H9 (cell line): ENCODE measurements at regions not wholly inside any gene's neighbourhood (a gene's known extent, or its start where the extent isn't known, plus 50 kb on each side); places are given as distances from the start of the nearest gene placed in this dataset.

Source experiments
- DNase-seq: peaks from one replicate; pipeline ENCODE4 v3.0.0-alpha.2; 2017
- H2AFZ ChIP-seq: one replicate; pipeline ENCODE4 v1.6.1; 2013; ENCODE audit warnings: mild to moderate bottlenecking, low read length, control low read depth, moderate library complexity
- H2AK5ac ChIP-seq: 2 replicates; pipeline ENCODE4 v1.6.1; 2013; ENCODE audit warnings: low read length, control low read depth, mixed read lengths; ENCODE audit not compliant: insufficient read length
- H2BK120ac ChIP-seq: one replicate; pipeline ENCODE4 v1.6.1; 2013; ENCODE audit warnings: low read depth, mild to moderate bottlenecking, low read length, control low read depth, inconsistent platforms; ENCODE audit not compliant: poor library complexity, severe bottlenecking
- H2BK12ac ChIP-seq: 2 replicates; pipeline ENCODE4 v1.6.1; 2013; ENCODE audit warnings: low read length, control low read depth, mixed read lengths, low read depth; ENCODE audit not compliant: insufficient read length
- H2BK15ac ChIP-seq: 2 replicates; pipeline ENCODE4 v1.6.1; 2013; ENCODE audit warnings: low read depth, low read length, control low read depth
- H2BK20ac ChIP-seq: one replicate; pipeline ENCODE4 v1.6.1; 2013; ENCODE audit warnings: low read depth, mild to moderate bottlenecking, low read length, control low read depth, inconsistent platforms; ENCODE audit not compliant: poor library complexity, severe bottlenecking
- H2BK5ac ChIP-seq: 2 replicates; pipeline ENCODE4 v1.6.1; 2013; ENCODE audit warnings: low read length, control low read depth, mixed read lengths; ENCODE audit not compliant: insufficient read length
- H3K14ac ChIP-seq: 2 replicates; pipeline ENCODE4 v1.6.1; 2013; ENCODE audit warnings: low read length, control low read depth; ENCODE audit not compliant: insufficient read depth
- H3K18ac ChIP-seq: 2 replicates; pipeline ENCODE4 v1.6.1; 2013; ENCODE audit warnings: low read depth, mild to moderate bottlenecking, mixed read lengths, low read length, control low read depth; ENCODE audit not compliant: insufficient read length
- H3K23ac ChIP-seq: 2 replicates; pipeline ENCODE4 v1.6.1; 2013; ENCODE audit warnings: low read length, control low read depth, mixed read lengths, low read depth; ENCODE audit not compliant: insufficient read length
- H3K23me2 ChIP-seq: 2 replicates; pipeline ENCODE4 v1.6.1; 2013; ENCODE audit warnings: low read depth, mild to moderate bottlenecking, mixed read lengths, low read length, control low read depth; ENCODE audit not compliant: insufficient read length, poor library complexity, severe bottlenecking
- H3K27ac ChIP-seq: 2 replicates; pipeline ENCODE4 v1.5.1; 2013; ENCODE audit warnings: low read length, control low read depth, mixed read lengths, low read depth; ENCODE audit not compliant: insufficient read length
- H3K27me3 ChIP-seq: 2 replicates; pipeline ENCODE4 v1.6.1; 2013; ENCODE audit warnings: low read length, control low read depth, inconsistent platforms; ENCODE audit not compliant: insufficient read depth
- H3K4ac ChIP-seq: 2 replicates; pipeline ENCODE4 v1.6.1; 2013; ENCODE audit warnings: low read depth, mild to moderate bottlenecking, control low read depth, inconsistent platforms, low read length, moderate library complexity
- H3K4me1 ChIP-seq: 2 replicates; pipeline ENCODE4 v1.6.1; 2013; ENCODE audit warnings: low read length, control low read depth, inconsistent platforms; ENCODE audit not compliant: insufficient read depth
- H3K4me2 ChIP-seq: 2 replicates; pipeline ENCODE4 v1.6.1; 2013; ENCODE audit warnings: low read length, control low read depth, mixed read lengths; ENCODE audit not compliant: insufficient read length, insufficient read depth
- H3K56ac ChIP-seq: 2 replicates; pipeline ENCODE4 v1.6.1; 2013; ENCODE audit warnings: low read depth, mild to moderate bottlenecking, mixed read lengths, low read length, control low read depth; ENCODE audit not compliant: insufficient read length
- H3K79me1 ChIP-seq: 2 replicates; pipeline ENCODE4 v1.6.1; 2013; ENCODE audit warnings: low read depth, mild to moderate bottlenecking, moderate library complexity, low read length, control low read depth, inconsistent platforms; ENCODE audit not compliant: insufficient read depth, poor library complexity, severe bottlenecking
- H3K79me2 ChIP-seq: 2 replicates; pipeline ENCODE4 v1.6.1; 2013; ENCODE audit warnings: low read length, control low read depth, inconsistent platforms; ENCODE audit not compliant: insufficient read depth
- H3K9ac ChIP-seq: 2 replicates; pipeline ENCODE4 v1.6.1; 2013; ENCODE audit warnings: low read length, control low read depth, mixed read lengths; ENCODE audit not compliant: insufficient read length; ENCODE audit errors: extremely low read depth
- H3K9me3 ChIP-seq: one replicate; pipeline ENCODE4 v1.6.1; 2013; ENCODE audit warnings: low read depth, low read length, inconsistent platforms; ENCODE audit not compliant: control insufficient read depth
- H3T11ph ChIP-seq: one replicate; pipeline ENCODE4 v1.6.1; 2013; ENCODE audit warnings: mild to moderate bottlenecking, low read length, control low read depth, inconsistent platforms
- H4K20me1 ChIP-seq: one replicate; pipeline ENCODE4 v1.6.1; 2013; ENCODE audit not compliant: control insufficient read depth, insufficient read length, insufficient read depth
- H4K5ac ChIP-seq: 2 replicates; pipeline ENCODE4 v1.6.1; 2013; ENCODE audit warnings: low read depth, mild to moderate bottlenecking, mixed read lengths, low read length, control low read depth; ENCODE audit not compliant: insufficient read length
- H4K8ac ChIP-seq: replicated peaks from 2 replicates; pipeline ENCODE4 v1.6.1; 2013; ENCODE audit warnings: low read length, control low read depth, mixed read lengths, low read depth; ENCODE audit not compliant: insufficient read length
- H4K91ac ChIP-seq: 2 replicates; pipeline ENCODE4 v1.6.1; 2013; ENCODE audit warnings: low read depth, mild to moderate bottlenecking, moderate library complexity, mixed read lengths, low read length, control low read depth; ENCODE audit not compliant: insufficient read length
- H3K27ac Mint-ChIP-seq, 3 experiments: 2 replicates in 2 of 3; 3 replicates in 1 of 3; pipeline ENCODE4 v1.8.0; 2020 to 2021; ENCODE audit warnings: mixed read lengths in 3 of 3, mild to moderate bottlenecking in 1 of 3, moderate library complexity in 1 of 3
- H3K27me3 Mint-ChIP-seq: 2 replicates; pipeline ENCODE4 v1.8.0; 2021; ENCODE audit warnings: low read depth, mild to moderate bottlenecking, moderate library complexity, mixed read lengths
- H3K36me3 Mint-ChIP-seq, 3 experiments: 2 replicates in 2 of 3; 3 replicates in 1 of 3; pipeline ENCODE4 v1.8.0; 2020 to 2021; ENCODE audit warnings: low read depth in 3 of 3, mixed read lengths in 3 of 3; ENCODE audit not compliant: insufficient read depth in 1 of 3
- H3K4me1 Mint-ChIP-seq, 2 experiments: 2 replicates each; pipeline ENCODE4 v1.8.0; 2020; ENCODE audit warnings: mixed read lengths in 2 of 2
- H3K4me3 Mint-ChIP-seq, 2 experiments: 2 replicates in 1 of 2; 3 replicates in 1 of 2; pipeline ENCODE4 v1.8.0; 2020 to 2021; ENCODE audit warnings: mild to moderate bottlenecking in 2 of 2, mixed read lengths in 2 of 2, moderate library complexity in 1 of 2
- H3K9me3 Mint-ChIP-seq, 2 experiments: 2 replicates in 1 of 2; 3 replicates in 1 of 2; pipeline ENCODE4 v1.8.0; 2020; ENCODE audit warnings: mild to moderate bottlenecking in 2 of 2, mixed read lengths in 2 of 2, moderate library complexity in 1 of 2
- WGBS: extraction: QIAGEN DNeasy Blood & Tissue Kit; methylation state at CpG from one replicate; pipeline ENCODE4 v1.1.7; 2013; ENCODE audit warnings: missing lambda C conversion rate, low lambda C conversion rate, mixed read lengths; ENCODE audit not compliant: insufficient read length; ENCODE audit errors: extremely low coverage; 5-methylcytosine and 5-hydroxymethylcytosine counted together
- TF ChIP-seq, protein P1 (sequence below): fragments of 200-600 bp; sonication (generic); conservative IDR thresholded peaks from 3 replicates; pipeline ENCODE4 v1.8.0; 2021; ENCODE audit warnings: antibody characterized with exemption, mild to moderate bottlenecking

DNA sequence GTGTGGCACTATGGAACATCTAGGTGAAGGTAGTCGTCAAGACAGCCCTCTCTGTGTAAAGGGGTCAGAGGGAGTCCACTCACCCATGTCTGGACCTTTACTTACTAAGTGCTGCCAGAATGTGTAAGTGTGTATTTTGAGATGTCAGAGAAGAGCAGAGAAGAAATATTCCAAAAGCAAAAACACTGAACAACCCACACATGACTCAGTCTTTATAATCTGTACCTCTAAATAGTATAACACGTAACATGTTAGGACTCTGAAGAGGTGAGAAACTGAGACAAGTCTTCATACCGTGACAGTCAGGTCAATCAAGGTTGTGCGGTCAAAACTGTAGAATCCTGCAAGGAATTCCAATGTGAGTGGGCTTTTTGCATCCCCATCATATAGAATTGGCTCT is 555.2 kb downstream of the LMO4 start:
- Histone ChIP-seq H4K20me1 (no peaks in the 10 kb centered on the region), H4K91ac (no peak overlapping the region), H3T11ph (no peak overlapping the region), H3K23ac (no peak overlapping the region), H2AFZ (no peak overlapping the region), H3K23me2 (no peaks in the 10 kb centered on the region), H2AK5ac (no peak overlapping the region), H2BK120ac (no peak overlapping the region), H3K27me3 (no peaks in the 10 kb centered on the region), H3K4ac (no peak overlapping the region), H3K9ac (no peak overlapping the region), H2BK20ac (no peak overlapping the region), H4K8ac (no peak overlapping the region), H3K79me1 (no peaks in the 10 kb centered on the region), H3K4me1 (no peaks in the 10 kb centered on the region), H3K14ac (no peak overlapping the region), H3K27ac (no peak overlapping the region), H3K4me2 (no peak overlapping the region), H3K56ac (no peak overlapping the region), H4K5ac (no peak overlapping the region), H3K18ac (no peak overlapping the region), H2BK5ac (no peak overlapping the region), H2BK12ac (no peak overlapping the region), H3K9me3 (no peaks in the 10 kb centered on the region), H2BK15ac (no peak overlapping the region), H3K79me2 (no peaks in the 10 kb centered on the region)
- no CpG with 5 or more reads among the region's 4 CpGs for WGBS
- TF ChIP-seq, protein P1, sequence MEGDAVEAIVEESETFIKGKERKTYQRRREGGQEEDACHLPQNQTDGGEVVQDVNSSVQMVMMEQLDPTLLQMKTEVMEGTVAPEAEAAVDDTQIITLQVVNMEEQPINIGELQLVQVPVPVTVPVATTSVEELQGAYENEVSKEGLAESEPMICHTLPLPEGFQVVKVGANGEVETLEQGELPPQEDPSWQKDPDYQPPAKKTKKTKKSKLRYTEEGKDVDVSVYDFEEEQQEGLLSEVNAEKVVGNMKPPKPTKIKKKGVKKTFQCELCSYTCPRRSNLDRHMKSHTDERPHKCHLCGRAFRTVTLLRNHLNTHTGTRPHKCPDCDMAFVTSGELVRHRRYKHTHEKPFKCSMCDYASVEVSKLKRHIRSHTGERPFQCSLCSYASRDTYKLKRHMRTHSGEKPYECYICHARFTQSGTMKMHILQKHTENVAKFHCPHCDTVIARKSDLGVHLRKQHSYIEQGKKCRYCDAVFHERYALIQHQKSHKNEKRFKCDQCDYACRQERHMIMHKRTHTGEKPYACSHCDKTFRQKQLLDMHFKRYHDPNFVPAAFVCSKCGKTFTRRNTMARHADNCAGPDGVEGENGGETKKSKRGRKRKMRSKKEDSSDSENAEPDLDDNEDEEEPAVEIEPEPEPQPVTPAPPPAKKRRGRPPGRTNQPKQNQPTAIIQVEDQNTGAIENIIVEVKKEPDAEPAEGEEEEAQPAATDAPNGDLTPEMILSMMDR = no peak
- H3K36me3 Mint-ChIP-seq = peaks cover 4 to 13% (median 4%) of the 10 kb centered on the region in 3 experiments; a peak in 5 of 7 replicates
- peaks cover 3 to 9% of the 10 kb centered on the region in 2 experiments; a peak in 4 of 5 replicates for H3K9me3 Mint-ChIP-seq
- H3K27me3 Mint-ChIP-seq = no peaks in the 10 kb centered on the region
- peaks cover 0 to 6% of the 10 kb centered on the region in 2 experiments; a peak in 2 of 4 replicates for H3K4me1 Mint-ChIP-seq
- H3K27ac Mint-ChIP-seq = no peak overlapping the region
- no peak overlapping the region for H3K4me3 Mint-ChIP-seq
- DNase-seq = no peak
